GM13977 (cell line): ENCODE measurements at regions not wholly inside any gene's neighbourhood (a gene's known extent, or its start where the extent isn't known, plus 50 kb on each side); places are given as distances from the start of the nearest gene placed in this dataset.

Experiments used
- DNase-seq: peaks from one replicate; pipeline ENCODE4 v3.0.0; 2012; ENCODE audit warnings: low spot score
- in situ Hi-C: fragments of 300-500 bp; cut with MboI; formaldehyde crosslinking; loops from one replicate; pipeline ENCODE4 v1.12.0; 2022; ENCODE audit warnings: low sequenced_read_pairs, low pct_unique_long_range_greater_than_20kb, mixed read lengths, inconsistent platforms; ENCODE audit not compliant: unreplicated experiment
- TF ChIP-seq, protein P1 (sequence below): IDR thresholded peaks from 2 replicates; pipeline ENCODE4 v1.5.1; 2012; ENCODE audit warnings: mild to moderate bottlenecking, control low read depth; ENCODE audit not compliant: insufficient read depth; ENCODE audit errors: extremely low read depth, missing control alignments

DNA sequence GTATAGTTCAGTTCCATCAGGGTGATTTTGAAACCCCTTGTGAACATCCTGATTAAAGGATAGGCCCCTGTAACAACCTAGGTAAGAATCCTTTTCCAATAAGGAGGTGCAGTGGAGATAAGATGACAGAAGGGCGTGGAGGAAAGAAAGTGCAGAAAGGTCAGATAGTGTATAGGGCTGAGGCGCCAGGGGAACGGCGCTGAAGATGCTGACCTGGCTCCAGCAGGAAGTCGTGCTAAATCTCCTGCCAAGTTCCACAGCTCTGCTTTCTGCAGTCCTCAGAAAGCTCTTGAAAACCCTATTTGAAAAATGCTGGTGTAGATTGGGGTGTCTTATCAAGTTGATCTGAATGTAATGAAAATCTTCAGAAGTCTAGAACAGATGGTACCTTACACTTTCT, 221.7 kb downstream of the COG6 start:
- in situ Hi-C loops, result no loop called here
- DNase-seq, result no peak
- TF ChIP-seq, protein P1, sequence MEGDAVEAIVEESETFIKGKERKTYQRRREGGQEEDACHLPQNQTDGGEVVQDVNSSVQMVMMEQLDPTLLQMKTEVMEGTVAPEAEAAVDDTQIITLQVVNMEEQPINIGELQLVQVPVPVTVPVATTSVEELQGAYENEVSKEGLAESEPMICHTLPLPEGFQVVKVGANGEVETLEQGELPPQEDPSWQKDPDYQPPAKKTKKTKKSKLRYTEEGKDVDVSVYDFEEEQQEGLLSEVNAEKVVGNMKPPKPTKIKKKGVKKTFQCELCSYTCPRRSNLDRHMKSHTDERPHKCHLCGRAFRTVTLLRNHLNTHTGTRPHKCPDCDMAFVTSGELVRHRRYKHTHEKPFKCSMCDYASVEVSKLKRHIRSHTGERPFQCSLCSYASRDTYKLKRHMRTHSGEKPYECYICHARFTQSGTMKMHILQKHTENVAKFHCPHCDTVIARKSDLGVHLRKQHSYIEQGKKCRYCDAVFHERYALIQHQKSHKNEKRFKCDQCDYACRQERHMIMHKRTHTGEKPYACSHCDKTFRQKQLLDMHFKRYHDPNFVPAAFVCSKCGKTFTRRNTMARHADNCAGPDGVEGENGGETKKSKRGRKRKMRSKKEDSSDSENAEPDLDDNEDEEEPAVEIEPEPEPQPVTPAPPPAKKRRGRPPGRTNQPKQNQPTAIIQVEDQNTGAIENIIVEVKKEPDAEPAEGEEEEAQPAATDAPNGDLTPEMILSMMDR, result no peak

DNA sequence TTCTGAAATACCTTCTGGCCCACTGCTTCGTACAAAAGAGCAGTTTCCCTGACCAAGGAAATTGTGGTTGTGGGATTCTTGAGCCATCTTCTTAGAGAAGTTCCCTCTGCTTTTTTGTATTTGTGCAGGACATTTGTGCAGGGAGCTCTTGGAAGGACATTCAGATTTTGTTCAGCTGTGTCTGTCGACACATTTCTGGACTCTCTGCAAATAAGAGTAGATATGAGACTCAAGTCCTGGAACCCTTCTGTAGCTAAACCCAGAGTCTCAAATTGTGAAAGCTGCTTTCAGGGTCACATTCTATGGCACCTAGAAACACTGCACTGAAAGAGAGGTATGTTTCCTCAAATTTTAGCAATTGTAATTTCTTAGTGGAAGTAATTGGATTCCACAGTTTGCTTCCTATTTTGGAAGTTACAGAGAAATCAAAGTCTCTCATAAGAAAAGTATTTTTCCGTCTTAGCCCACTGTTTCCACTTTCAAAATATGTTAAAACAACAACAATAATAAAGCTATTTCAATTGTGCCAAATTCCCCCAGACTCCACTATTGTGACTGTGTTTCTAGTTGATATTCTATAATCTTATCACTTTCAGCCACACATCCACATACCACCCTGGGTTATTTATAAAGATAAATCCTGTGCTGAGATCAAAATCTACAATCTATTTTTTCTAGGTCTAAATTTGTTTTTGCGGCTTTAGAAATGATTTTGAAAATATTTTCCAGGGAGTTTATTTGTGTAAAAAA, 224.0 kb downstream of the COG6 start:
- TF ChIP-seq, protein P1, result no peak
- DNase-seq, result no peak
- in situ Hi-C loops, result no loop called here

DNA sequence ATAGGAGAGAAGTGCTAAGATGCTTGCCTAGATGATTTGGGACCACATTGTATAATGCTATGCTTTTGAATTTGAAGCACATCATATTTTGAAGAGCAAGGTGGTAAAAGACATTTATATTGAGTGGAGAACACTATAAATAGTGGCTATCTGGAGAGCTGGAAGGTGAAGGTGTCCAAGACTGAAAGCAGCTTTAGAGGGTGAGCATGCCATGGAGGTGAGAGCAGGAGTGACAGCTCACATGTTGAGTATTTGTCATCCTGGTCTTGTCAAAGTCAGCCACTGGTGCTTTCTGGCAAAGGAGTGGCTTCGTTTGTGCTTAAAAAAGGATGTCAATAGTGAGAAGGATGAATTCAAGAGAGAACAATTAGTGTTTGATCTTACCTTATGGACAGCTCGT, 225.9 kb downstream of the COG6 start:
- DNase-seq, result no peak
- TF ChIP-seq, protein P1, result no peak
- in situ Hi-C loops, result no loop called here

DNA sequence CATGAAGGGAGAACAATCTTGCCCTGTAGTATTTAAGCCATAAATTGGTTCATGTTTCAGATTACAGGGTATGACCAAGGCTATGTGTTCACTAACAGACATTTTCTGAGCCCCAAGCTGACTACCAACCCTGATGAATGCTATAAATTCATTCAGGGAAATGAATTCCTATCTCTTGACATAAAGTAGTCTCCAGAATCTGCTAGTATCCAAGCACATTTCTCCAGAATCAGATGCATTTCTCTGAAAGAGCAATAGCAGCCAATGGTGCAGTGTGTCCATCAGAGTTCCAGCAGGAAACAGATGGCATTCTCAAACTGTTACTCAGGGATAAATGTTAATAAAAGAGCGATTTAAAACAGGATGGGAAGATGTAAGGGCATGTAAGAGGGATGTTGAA, 226.4 kb downstream of the COG6 start:
- DNase-seq, result no peak
- TF ChIP-seq, protein P1, result no peak
- in situ Hi-C loops, result no loop called here

DNA sequence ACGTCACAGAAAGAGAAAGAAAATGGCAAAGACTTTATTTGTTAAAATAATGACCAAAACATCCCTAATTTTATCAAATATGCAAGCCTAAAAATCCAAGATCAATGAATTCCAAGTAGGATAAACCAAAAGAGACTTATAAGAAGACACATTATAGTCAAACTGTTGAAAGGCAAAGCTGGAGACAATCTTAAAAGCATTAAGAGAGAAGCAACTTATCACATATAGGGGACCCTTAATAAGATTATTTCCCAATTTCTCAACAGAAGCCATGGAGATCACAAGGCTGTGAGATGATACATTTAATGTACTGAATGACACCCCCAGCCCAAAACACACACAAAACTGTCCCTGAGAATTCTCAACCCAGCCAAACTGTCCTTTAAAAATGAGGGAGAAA, 228.7 kb downstream of the COG6 start:
- TF ChIP-seq, protein P1, result no peak
- in situ Hi-C loops, result no loop called here
- DNase-seq, result no peak

DNA sequence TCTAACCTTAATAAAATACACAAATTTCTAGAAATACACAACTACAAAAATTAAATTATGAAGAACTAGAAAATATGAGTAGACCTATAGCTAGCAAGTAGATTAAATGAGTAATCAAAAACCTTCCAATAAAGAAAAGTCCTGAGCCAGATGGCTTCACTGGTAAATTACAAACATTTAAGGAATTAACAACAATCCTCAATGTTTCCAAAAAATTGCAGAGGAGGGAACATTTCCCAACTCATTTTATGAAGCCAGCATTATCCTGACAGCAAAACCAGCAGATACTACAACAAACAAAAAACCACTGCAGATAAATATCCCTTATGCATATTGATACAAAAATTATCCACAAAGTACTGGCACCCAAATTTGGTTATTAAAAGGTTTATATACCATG, 230.9 kb downstream of the COG6 start:
- DNase-seq, result no peak

More for the DNA sequence above, 230.9 kb downstream of the COG6 start:
- in situ Hi-C loops, result no loop called here
- TF ChIP-seq, protein P1, result no peak
